Ascending aorta (tissue), 2 donors: ENCODE measurements at regions not wholly inside any gene's neighbourhood (a gene's known extent, or its start where the extent isn't known, plus 50 kb on each side); places are given as distances from the start of the nearest gene placed in this dataset.

Experiments used
- DNase-seq, 2 donors: peaks; one replicate each; pipeline ENCODE4 v3.0.0-alpha.2; 2019; ENCODE audit warnings: low spot score in 2 of 2
- H3K27ac ChIP-seq, 2 donors: fragments of 200-600 bp; sonication (generic); one replicate each; pipeline ENCODE4 v1.5.1; 2016 to 2017; ENCODE audit warnings: mild to moderate bottlenecking in 1 of 2
- H3K27me3 ChIP-seq: fragments of 200-600 bp; sonication (generic); one replicate; pipeline ENCODE4 v1.5.1; 2017
- H3K36me3 ChIP-seq, 2 donors: fragments of 200-600 bp; sonication (generic); one replicate each; pipeline ENCODE4 v1.5.1; 2016
- H3K4me1 ChIP-seq, 2 donors: fragments of 200-600 bp; sonication (generic); one replicate each; pipeline ENCODE4 v1.5.1; 2016 to 2017; ENCODE audit warnings: mild to moderate bottlenecking in 1 of 2
- H3K4me3 ChIP-seq, 2 donors: fragments of 200-600 bp; sonication (generic); one replicate each; pipeline ENCODE4 v1.5.1; 2016 to 2017; ENCODE audit warnings: mild to moderate bottlenecking in 1 of 2
- H3K9me3 ChIP-seq, 2 donors: fragments of 200-600 bp; sonication (generic); one replicate each; pipeline ENCODE4 v1.5.1; 2016
- CTCF ChIP-seq, 3 experiments: fragments of 200-600 bp in 2 of 3; fragments of 450-650 bp in 1 of 3; sonication (generic) in 2 of 3; IDR thresholded peaks; one replicate each; pipeline ENCODE4 v1.5.1; 2016 to 2019; ENCODE audit warnings: antibody characterized with exemption in 3 of 3, mild to moderate bottlenecking in 1 of 3, moderate library complexity in 1 of 3
- intact Hi-C: fragments of 100-400 bp; cut with DNase I; formaldehyde crosslinking; loops from one replicate; pipeline ENCODE4 v1.15.1; 2023

DNA sequence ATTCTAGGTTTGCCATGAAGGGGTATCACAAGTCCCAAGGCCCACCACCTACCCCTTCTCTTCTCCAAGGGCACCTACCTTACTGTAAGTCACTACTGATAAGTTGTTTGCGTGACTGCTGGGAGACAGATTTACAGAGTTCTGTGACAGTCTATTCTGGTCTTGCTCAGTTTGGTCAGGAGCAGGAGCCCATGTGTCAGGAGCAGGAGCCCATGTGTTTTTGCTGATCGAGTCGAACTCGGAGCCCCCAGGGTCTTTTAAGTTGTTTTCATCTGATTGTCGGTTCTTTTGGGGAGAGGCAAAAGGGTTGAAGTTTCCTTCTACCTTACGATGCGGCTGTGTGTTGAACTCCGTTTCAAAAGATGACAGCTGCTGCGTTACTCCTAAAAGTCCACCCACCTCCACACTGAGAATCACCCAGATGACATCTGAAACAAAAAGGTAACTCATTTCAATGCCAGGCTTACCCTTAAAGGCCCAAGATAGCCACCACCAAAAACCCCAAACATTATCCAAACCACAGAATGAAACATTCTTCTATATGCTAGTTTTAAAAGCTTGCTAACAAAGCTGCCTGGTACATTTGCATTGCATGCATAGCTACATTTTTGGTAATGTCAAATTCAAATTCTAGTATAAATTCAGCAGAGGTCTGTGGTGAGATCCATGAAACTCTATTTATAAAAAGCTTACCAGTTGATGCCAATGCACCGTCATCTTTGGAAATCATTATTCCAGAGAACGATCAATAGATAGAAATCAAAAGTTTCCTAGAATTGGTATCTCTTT, 50.5 kb upstream of the SPDEF start:
- TF ChIP-seq CTCF (IDR thresholded peaks at IDR 0.05): no peak
- no peaks in the 10 kb centered on the region for H3K9me3 ChIP-seq
- no peak for DNase-seq
- peaks cover 0 to 4% of the 10 kb centered on the region in 2 donors for H3K4me1 ChIP-seq
- no peak overlapping the region for H3K27ac ChIP-seq
- H3K4me3 ChIP-seq: no peak overlapping the region
- intact Hi-C loops: loop anchor here (10.0 kb wide), 1 partner anchor 442 kb away; no protein-coding TSS in a partner anchor
- no peaks in the 10 kb centered on the region for H3K27me3 ChIP-seq
- H3K36me3 ChIP-seq: peaks cover 0 to 16% of the 10 kb centered on the region in 2 donors
